GM18873 (cell line): ENCODE measurements at regions not wholly inside any gene's neighbourhood (a gene's known extent, or its start where the extent isn't known, plus 50 kb on each side); places are given as distances from the start of the nearest gene placed in this dataset.

Experiments used
- ATAC-seq: cut with Tn5 transposase; IDR thresholded peaks from one replicate; pipeline ENCODE4 v1.9.1; 2021; ENCODE audit warnings: mild to moderate bottlenecking, moderate library complexity, moderate number of reproducible peaks; ENCODE audit not compliant: unreplicated experiment, low FRiP score

DNA sequence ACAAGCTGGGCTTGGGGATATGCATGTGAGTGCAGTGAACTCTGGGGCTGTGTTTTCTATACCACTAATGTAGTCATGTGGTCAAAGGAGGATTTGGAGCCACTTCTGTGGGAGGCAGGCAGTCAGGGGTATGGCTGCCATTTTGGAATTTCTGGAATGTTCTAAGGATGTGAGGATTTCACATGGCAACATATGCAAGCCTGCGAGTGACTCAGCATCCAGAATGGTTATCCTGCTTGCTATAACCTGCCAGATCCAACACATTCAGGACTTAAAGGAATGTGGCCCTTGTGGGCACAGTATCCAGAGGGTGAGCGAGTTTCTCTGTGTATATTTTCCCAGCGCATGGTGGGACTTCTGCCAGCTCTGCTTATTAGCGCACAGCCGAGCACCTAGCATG, 249.2 kb upstream of the PWP1 start:
- no peak for ATAC-seq

DNA sequence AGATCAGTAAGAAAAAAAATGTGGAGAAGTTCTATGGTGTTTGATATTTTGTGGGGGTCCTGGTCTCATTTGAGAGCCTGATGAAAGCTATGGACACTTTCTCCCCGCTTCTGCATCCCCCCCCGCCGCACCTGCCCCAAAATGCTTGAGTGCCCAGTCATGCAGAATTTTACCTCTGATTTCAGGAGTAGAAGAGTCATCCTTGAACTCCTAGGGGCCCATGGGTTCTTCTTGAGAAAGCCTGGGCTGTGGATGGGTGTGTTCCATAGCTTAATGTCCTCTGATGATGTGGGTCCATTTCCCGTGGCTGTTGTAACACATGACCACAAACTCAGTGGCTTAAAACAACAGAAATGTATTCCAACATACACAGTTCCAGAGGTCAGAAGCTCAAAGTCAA, 248.8 kb upstream of the PWP1 start:
- no peak for ATAC-seq

DNA sequence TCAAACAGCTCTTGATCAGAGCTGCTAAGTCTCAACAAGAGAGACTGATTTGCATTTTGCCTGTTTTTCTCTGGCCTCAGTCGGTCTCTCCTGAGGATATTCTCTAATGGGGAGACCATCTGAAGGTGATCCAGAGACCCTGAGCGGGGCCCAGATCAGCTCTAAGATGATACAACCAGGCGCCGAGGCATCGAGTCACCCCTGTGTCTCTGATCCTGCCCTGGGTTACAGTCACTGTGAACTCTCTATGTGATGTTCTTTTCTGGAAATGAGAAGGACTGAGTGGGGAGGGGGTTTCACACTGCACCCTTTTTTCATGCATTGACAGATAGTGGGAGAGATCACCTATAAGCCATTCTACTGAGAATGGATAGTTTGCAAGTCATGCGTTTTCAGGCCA, 247.6 kb upstream of the PWP1 start:
- no peak for ATAC-seq

DNA sequence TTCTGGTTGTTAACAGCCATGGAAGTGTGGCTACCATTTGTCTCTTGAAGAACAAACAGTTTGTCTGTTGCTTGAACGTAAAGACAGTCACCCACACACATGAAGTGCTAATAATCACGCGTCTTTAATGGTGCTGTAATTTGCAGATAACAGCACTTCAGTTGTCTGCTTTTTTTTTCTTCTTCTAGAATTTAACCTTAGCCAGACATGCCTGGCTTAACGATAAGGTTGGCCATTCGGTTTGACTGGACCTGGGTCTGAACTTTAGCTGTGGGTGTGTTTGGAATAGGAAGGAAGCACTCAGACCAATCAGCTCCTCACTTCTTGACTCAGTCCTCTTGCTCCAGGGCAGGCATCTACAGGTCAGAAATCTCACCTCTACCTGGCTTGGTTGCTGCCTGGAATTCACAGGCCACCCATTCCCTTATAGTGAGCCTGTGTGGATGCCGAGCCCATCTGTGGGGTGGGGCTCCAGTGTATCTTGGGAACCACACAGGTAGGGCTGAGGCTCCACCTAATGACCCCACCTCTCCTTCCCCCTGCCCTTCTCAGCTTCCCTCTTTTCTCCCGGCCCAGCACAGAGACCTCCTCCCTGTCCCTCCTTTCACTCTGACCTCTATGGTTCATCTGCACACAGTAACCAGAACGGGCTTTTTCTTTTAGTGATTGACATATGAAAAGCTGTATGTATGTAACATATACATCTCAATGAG, 246.4 kb upstream of the PWP1 start:
- ATAC-seq: no peak

DNA sequence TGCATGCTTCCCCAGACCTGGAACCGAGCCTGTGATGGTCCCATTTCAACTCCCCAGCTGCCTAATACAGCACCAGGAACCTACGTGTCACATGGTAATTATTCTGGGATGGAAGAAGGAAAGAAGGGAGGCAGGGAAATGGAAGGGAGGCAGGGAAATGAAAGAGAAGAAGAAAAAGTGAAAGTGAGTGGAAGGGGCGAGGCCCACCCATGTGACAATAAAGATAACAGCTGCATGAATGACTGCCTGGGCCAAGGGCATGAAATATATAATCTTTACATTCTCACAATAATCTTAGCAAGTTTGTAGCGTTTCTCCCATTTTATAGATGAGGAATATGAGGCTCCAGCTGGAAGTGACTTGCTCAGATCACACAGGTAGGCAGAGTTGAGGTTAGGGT, 245.0 kb upstream of the PWP1 start:
- no peak for ATAC-seq

DNA sequence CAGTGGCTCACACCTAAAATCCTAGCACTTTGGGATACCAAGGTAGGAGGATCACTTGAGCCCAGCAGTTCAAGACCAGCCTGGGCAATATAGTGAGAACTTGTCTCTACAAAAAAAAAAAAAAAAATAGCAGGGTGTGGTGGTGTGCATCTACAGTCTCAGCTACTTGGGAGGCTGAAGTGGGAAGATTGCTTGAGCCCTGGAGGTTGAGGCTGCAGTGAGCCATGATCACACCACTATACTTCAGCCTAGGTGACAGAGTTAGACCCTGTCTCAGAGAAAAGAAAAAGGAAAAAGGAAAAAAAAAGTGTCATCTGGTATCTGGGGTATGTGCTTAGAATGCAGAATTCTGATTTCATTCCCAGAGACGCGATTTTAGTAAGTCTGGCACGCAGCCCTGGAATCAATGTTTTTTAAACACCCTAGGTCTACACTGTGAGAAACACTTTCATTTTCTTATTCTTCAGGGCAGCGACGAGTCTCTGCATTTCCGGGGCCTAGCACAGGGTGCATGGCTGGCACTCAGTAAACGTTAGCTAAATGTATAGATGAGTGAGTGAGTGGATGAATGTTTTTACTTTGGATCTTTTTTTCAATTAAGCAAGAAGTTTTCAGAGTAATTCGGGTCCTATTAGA, 243.8 kb upstream of the PWP1 start:
- peak; percentile 58 for ATAC-seq

DNA sequence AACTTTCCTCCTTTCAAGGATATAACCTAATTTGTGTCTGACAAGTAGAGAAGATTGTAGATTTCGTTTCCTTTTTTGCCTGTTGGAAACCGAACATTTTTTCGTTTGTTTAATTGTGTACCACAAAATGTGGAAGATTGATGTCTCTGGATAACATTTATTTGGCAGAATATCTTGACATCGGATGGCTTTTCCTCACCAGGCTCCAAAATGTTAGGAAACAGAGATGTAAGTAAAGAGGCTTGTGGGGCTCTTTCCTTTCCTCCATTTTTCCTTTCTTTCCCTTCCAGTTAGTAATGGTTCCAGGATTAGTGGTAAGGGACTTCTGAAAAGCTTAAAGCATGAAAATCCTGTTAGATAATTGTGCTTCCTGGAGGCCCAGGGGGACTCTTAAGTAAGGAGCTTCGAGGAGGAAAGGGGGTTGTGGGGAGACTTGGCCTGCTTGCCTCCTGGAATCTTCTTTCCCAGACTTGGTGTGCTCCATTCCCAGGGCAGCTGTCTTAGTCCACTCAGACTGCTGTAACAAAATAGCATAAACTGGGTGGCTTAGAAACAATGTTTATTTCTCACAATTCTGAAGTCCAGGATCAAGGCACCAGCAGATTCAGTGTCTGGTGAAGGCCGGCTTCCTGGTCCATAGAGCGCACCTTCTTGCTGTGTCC, 243.1 kb upstream of the PWP1 start:
- ATAC-seq: no peak

DNA sequence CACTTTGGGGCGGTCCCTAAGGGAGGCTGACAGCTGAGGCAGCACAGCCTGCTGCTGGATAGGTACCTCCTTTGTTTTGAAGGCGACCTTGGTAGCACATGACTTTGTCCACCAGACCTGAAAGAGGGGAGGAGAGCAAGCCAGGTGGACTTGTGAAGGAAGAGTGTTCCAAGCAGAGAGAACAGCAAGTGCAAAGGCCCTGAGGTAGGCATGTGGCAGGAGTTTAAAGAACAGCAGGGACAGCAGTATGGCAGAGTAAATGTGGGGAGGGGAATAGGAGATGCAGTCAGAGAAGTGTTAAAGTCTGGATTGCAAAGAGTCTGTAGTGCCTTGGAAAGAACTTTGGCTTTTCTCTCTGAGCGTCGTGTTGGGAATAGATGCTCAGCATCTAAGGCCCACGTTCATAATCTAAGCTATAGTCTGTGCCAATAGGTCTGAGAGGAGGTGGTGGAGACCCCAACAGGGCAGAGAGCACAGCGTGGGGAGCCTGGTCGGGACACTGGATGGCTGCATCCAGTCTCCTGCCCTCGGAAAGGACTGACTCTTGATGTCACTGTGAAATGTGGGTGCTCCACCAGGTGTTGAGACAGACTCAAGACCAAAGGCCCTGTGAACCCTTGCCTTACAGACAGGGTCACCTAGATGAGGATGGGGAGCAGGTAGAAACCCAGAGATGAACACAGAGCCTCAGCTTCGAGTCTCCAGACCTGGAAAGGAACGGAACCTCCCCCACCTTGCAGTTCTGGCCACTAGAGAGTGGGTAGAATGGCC, 242.1 kb upstream of the PWP1 start:
- no peak for ATAC-seq

DNA sequence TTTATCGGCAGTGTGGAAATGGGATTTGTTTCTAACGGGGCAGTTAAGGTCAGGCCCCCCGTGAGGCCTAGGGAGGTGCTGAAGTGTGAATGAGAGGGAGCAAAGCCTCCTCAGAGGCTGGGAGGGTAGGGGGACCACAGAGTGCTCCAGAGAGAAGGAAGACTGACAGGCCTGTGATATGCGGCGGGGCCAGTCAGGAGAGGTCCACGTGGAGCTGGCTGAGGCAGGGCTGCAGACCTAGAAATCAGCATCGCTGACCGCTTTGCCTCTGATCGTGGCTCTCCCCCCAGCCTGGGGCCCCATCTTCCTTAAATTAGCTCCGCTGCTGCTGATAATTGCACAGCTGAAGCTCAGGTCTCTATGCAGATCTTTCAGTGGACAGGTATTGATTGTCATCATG, 240.8 kb upstream of the PWP1 start:
- ATAC-seq: no peak

DNA sequence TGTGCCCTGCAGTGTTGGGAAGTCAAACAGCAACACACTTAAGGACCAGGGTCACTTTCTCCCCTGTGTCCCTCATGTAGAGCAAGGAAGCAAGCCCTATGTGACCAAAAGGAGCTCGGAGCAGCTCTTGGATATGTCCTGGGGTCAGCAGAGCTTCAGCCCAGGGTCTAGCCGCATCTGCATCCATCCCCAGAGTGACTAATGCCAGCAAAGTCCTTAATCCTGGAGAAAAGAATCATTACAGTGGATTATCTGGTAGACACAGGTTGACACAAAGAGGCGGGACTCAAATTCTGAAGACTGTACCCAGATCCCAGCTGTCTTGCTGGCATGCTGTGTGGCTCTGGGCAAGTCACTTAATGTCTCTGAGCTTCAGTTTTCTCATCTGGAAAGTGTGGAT, 239.1 kb upstream of the PWP1 start:
- ATAC-seq: no peak

DNA sequence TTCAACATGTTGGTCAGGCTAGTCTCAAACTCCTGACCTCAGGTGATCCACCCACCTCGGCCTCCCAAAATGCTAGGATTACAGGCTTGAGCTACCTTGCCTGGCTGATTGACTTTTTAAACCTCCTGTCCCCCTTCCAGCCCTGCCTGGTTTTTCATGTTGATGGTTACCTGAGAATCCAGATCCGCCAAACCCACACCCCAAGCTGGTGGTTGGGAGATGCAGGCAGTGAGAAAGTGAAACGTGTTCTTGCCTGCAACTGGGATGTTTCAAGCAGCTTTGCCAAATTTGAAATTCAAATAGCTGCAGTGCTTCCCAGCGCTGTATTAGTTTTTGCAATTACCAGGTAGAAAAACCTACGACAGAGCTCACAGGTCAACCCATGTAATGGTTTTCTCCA, 238.3 kb upstream of the PWP1 start:
- no peak for ATAC-seq

DNA sequence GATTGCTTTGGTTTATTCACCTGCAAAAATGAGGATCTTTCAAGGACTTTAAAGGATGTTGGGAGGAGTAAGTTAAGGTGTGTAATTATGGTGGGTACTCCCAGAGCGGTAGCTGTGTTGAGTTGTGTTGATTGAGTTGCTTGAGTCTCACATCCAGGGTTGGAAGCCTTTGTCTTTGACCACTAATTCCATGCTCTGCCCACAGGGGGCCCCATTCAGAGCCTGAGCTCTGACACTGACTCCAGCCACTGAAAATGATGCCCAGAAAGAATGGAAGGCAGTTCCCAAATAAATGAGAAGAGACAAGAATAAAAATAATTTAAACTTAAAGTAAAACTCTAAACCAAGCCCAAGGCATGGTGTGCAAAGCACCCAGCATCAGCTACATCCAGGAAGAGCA, 237.4 kb upstream of the PWP1 start:
- no peak for ATAC-seq

DNA sequence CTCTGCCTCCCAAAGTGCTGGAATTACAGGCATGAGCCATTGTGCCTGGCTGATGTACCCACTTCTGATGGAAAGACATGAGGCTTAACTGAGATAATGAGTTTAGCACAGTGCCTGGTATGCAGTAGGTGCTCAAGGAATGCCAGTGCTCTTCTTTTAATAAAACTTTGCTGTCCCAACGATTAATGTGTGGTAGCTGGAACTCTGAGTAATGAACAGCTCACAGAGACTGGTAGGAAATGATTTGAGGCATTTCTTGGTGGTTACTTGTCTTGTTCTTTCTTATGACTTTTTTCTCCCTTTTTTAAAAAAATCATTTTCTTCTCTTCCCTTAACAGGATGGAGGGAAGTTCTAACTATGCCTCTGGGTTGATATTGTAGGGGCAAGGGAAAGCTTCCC, 235.7 kb upstream of the PWP1 start:
- ATAC-seq: no peak

DNA sequence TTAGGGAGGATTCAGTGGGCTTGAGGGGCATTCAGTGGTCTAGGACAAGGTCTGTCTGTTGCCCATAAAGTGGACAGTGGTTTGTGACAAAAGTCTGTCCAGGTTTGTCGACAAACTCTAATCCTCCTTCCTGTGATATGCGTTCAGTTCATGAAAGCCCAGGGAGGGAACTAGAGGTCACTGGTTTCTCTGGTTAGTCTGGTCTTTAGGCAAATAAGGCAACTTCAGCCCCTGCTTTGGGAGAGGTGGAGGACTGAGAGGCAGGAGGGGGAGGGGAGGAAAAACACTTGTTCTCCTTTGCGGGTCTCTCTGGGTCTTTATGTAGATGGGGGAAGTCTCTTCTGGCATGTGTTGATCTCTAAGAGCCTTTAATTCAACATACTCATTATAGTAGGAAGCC, 235.1 kb upstream of the PWP1 start:
- no peak for ATAC-seq

DNA sequence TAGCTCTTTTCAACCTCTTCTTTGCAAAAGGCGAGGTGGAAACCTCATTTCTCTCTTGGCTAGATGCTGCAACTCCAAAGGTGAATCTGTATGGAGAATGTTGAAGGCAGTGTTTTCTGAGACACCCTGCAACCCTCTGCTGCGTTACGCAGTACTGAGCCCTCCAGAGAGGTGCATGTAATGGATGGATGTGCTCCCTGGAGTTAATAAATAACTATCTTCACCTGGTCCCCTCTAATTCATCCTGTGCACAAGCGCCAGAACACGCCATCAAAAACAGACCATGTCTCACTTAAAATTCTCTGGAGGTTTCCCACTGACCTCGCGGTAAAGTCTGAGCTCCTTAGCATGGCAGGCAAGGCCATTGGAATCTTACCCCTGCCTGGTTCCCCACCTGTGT, 234.4 kb upstream of the PWP1 start:
- no peak for ATAC-seq

DNA sequence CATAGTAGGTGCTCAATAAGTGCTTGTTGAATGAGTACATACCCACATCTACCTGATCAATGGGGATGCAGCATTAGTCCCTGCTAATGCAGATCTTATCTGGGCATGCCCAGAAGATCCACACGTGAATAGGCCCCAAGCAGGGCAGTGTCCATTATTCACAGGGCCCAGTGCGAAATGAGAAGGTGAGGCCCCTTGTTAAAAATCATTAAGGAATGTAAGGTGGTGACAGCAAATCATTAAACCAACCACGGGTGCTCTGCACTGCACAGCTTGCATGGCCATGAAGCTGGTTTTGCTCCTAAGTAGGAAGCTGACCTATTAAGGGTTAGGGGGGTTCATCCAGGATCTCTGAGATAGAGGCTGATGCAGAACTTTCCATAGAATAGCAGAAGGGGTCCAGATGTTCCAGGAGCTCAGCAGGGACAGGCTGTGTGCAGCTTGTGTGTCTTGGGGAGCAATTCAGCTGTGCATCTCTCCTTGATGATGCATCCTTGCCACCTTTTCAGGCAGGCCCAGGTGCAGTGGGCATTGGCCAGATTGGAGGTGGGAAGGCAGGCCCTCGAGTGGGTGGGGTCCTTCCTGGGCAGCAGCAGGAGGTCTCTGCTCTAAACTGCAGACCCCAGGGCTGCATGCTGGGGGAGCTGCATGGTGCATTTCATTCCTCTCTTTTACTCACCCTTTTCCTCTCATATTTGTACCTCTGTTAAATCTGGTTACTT, 231.3 kb upstream of the PWP1 start:
- ATAC-seq: no peak

DNA sequence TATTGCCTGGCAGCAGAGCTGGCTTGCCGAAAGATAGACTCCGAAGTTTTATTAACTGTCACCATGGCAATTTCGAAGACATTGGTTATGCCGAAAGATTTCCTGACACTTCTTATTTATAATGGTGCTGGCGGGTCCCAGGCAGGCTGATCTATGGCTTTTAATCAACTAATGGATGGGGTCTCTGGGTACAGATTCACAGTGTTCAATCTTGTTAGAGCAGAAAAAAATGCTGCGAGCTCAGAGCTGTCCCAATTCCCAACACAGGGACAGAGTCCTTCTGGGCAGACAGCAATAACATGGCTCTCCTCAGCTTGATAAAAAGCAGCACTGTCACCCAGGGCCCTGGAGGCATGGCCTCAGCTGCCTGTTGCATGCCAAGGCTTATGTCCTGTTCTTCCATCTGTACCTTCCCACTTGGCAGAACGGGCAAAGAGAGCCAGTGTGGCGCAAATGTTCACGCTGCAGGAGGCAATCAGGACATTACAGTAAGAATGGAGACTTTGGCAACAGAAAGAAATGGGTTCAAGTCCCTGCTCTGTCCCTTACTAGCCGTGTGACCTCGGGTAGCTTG, 228.2 kb upstream of the PWP1 start:
- no peak for ATAC-seq

DNA sequence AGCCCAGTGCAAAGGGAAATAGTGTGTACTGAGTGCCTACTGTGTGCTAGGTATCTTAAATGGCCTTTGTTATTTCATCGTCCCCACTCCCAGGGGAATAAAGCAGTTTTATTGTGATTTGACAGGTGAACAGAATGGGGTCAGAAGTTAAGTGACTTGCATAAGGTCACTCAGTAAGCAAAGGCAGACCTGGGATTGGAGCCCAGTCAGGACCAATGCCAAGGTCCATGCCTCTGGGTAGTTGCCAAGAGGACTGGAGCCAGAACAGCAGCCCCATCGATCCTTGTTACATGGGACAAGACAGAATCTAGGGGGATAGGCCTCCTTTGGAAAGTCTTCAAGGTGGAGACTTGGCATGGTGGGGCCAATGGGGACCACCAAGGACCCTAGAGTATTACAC, 227.4 kb upstream of the PWP1 start:
- ATAC-seq: no peak

DNA sequence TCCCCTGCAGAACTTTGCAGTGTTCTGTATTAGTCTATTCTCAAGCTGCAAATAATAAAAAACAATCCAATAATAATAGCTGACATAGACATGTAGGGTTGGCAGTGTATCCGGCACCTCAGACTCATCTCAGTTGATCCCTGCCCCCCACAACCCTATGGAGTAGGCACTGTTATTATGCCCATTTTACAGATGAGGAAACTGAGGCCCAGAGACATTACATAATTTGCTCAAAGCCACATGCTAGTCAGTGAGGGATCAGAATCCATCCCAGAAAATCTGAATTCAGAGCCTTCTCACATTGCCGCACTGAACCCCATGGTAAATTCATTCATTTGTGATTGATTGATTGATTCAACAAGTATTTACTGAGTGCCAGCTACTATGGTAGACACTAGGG, 226.6 kb upstream of the PWP1 start:
- ATAC-seq: no peak

DNA sequence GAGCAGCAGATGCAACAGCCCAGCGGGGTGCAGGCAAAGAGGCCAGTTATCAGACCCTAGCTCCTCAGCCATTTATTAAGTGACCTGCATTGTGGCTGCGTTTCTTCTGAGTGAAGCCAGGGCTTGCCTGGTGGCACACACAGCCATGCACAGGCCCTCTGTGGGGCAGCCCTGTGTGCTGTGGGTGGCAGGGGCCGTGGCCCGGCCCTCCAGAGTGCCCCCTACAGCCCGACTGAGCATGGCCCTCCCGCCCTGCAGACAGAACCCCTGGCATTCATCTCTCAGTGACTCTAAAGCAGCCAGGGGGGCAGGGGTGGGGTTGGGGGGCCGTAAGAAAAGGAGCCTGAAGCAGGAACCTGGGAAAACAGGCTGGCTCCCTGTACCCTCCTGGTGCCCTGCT, 226.0 kb upstream of the PWP1 start:
- no peak for ATAC-seq
